GM12875 (cell line): ENCODE measurements at regions not wholly inside any gene's neighbourhood (a gene's known extent, or its start where the extent isn't known, plus 50 kb on each side); places are given as distances from the start of the nearest gene placed in this dataset.

Source experiments
- H3K4me3 ChIP-seq: one replicate; pipeline ENCODE4 v1.5.1; 2011; ENCODE audit warnings: low read depth, low read length, control low read depth
- TF ChIP-seq, protein P1 (sequence below): IDR thresholded peaks from 2 replicates; pipeline ENCODE4 v1.5.1; 2011; ENCODE audit warnings: low read depth, mild to moderate bottlenecking, control low read depth, inconsistent platforms, low read length, moderate library complexity, borderline replicate concordance; ENCODE audit not compliant: insufficient read depth

DNA sequence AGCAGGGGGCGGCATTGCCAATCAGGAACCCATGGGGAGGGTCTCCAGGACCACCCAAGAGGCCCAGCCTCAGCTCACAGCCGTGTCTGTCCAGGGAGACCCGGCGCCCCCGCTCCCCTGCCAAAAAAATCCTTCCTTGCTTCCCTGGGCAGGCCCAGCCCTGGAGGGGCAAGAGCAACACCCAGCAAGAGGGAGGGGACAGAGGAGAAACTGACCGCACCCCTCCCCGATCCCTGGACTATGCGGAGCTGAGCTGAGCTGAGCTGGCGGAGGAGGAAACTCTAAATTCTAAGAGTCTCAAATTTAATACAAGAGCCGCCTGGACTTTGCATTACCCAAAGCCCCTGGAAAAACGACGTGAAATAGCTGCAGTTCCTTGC, 52.0 kb upstream of the SHISAL1 start:
- H3K4me3 ChIP-seq, result no peak overlapping the region
- TF ChIP-seq, protein P1, sequence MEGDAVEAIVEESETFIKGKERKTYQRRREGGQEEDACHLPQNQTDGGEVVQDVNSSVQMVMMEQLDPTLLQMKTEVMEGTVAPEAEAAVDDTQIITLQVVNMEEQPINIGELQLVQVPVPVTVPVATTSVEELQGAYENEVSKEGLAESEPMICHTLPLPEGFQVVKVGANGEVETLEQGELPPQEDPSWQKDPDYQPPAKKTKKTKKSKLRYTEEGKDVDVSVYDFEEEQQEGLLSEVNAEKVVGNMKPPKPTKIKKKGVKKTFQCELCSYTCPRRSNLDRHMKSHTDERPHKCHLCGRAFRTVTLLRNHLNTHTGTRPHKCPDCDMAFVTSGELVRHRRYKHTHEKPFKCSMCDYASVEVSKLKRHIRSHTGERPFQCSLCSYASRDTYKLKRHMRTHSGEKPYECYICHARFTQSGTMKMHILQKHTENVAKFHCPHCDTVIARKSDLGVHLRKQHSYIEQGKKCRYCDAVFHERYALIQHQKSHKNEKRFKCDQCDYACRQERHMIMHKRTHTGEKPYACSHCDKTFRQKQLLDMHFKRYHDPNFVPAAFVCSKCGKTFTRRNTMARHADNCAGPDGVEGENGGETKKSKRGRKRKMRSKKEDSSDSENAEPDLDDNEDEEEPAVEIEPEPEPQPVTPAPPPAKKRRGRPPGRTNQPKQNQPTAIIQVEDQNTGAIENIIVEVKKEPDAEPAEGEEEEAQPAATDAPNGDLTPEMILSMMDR, result no peak

DNA sequence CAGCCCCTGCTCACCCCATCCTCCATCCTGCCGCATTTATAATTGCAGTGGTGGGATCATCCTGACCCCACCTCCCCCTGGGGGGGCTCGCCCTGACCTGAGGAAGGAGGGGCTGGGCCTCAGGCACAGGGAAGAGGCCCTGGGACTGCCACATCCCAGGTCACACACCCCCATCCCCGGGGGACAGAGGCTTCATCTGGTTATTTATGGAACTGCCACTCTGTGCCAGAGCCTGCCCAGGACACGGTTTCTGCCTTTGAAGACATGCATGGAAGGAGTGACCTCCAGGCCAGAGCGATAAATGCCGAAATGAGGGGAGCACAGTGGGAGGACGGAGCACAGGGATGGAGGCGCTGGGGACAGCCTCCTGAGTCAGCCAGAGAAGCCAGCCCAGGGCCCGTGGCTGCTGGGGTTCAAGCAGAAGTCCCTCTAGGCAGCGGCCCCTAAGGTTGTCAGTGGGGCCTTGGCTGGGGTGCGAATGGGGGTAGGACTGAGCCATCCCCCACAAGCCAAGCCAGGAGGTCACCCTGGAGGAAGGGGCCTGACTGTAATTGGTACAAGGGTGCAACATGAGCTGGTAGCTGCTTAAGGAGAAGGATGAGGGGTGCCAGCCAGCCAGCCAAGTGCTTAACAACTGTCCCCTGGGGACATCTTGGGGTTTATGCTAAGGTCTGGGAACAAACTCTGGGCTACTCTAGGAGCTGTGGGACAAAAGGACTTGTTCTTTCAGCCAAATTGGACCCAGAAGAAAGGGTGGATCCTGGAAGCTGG, 51.4 kb upstream of the SHISAL1 start:
- H3K4me3 ChIP-seq, result no peak overlapping the region
- TF ChIP-seq, protein P1, result no peak

DNA sequence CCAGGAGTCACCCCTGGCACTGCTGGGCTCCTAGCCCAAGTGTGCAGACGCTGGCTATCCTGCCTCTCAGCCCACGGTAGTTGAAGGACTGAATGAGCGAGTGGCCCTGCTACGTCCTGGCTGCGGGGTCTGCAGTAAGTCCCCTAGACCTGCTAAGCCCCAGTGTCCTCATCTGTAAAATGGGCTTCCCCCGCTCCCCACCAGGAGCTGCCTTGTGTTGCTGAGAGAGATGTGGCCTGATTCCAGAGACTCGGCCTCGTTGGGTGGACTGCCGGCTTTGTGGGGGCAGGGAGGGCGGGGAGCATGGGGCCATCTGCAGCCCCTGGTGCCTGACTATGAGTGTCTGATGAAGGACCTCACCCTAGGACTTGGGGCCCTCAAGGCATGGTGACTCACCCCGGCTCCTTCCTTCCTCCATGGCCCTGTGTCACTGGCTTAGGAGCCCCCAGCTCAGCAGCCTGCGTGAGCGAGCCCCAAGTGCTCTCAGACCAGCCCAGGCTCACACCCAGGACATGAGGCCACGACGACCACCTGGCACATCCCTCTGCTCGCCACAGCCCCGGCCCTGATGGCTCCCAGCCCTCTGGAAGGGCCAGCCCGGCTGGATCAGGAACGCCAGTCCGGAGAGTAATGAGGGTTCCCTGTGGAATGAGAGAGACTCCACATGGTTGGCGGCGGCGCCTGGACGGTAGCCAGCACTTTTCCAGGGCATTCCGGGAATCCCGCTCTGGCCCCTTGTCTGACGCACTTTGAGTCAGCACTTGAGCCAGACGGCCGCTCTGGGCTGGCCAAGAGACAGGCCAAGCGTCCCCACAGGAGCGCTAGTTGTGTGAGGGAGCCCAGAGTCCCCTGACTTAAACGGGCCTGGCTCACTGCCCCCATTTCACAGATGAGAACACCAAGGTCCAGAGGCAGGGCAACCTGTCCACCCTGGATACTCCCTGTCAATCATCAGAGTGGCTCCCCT, 50.5 kb upstream of the SHISAL1 start:
- H3K4me3 ChIP-seq, result no peak overlapping the region
- TF ChIP-seq, protein P1, result no peak

DNA sequence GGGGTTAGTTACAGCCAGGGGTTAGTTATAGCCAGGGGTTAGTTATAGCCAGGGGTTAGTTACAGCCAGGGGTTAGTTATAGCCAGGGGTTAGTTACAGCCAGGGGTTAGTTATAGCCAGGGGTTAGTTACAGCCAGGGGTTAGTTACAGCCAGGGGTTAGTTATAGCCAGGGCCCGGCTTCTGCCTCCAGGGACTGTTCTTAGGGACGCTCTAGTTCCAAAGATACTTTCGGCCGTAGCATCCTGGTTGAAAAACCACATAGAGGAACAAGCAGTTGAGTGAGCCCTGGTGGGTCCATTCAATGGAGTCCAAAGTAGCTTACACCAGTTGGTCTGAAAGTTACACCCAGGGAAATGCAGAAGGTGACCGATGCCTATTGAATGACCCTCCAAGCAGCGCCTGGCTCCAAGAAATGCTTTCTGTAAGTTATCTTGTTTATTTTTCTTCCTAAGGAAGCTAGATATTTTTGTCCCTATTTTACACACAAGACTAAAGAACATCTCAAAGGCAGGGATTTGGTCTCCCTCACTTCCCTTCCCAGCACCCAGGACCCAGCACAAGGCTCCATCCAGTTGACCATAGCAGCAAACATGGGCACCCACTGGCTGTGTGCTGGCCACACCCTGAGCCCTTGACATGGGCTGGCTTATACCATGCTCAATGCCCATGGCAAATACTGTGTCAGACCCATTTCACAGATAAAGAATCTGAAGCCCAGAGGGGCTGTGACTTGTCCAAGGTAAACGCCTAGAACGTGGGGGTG, 49.7 kb upstream of the SHISAL1 start:
- TF ChIP-seq, protein P1, result no peak
- H3K4me3 ChIP-seq, result no peak overlapping the region
